Peyer's patch (tissue), 4 donors: ENCODE measurements at regions not wholly inside any gene's neighbourhood (a gene's known extent, or its start where the extent isn't known, plus 50 kb on each side); places are given as distances from the start of the nearest gene placed in this dataset.

Source experiments
- CTCF ChIP-seq, 6 experiments: fragments of 450-650 bp in 4 of 6; fragments of 200-600 bp in 2 of 6; sonication (generic) in 1 of 6; IDR thresholded peaks; one replicate each; pipeline ENCODE4 v1.5.1; 2017 to 2019; ENCODE audit warnings: antibody characterized with exemption in 6 of 6, mild to moderate bottlenecking in 3 of 6, moderate library complexity in 1 of 6
- POLR2A ChIP-seq, 2 donors: fragments of 450-650 bp; IDR thresholded peaks; one replicate each; pipeline ENCODE4 v1.5.1; 2017; ENCODE audit warnings: antibody characterized with exemption in 2 of 2, mild to moderate bottlenecking in 2 of 2, moderate library complexity in 2 of 2

- TF ChIP-seq POLR2A (IDR thresholded peaks at IDR 0.05) (no peak), CTCF (IDR thresholded peaks at IDR 0.05) (no peak)
Observed at GRCh38 chr14:38419579-38419978, 163.7 kb upstream of the CLEC14A start.
